Colon (tissue), 2 donors: ENCODE measurements at regions not wholly inside any gene's neighbourhood (a gene's known extent, or its start where the extent isn't known, plus 50 kb on each side); places are given as distances from the start of the nearest gene placed in this dataset.

Experiments used
- FAIRE-seq: peaks from 2 replicates; lab custom pipeline; 2012; peaks lifted over from hg19 to GRCh38; lab: Jason Lieb, UNC
- donor health status: control.
- donor health status: control.

- no peak for FAIRE-seq
Measured at GRCh38 chr1:30514137-30514654, 209.2 kb downstream of the MATN1 start.

GRCh38 chr1:30513396-30514136, 209.8 kb downstream of the MATN1 start:
- FAIRE-seq: no peak

- no peak for FAIRE-seq
Measured at GRCh38 chr1:30512914-30513265, 210.5 kb downstream of the MATN1 start.

DNA sequence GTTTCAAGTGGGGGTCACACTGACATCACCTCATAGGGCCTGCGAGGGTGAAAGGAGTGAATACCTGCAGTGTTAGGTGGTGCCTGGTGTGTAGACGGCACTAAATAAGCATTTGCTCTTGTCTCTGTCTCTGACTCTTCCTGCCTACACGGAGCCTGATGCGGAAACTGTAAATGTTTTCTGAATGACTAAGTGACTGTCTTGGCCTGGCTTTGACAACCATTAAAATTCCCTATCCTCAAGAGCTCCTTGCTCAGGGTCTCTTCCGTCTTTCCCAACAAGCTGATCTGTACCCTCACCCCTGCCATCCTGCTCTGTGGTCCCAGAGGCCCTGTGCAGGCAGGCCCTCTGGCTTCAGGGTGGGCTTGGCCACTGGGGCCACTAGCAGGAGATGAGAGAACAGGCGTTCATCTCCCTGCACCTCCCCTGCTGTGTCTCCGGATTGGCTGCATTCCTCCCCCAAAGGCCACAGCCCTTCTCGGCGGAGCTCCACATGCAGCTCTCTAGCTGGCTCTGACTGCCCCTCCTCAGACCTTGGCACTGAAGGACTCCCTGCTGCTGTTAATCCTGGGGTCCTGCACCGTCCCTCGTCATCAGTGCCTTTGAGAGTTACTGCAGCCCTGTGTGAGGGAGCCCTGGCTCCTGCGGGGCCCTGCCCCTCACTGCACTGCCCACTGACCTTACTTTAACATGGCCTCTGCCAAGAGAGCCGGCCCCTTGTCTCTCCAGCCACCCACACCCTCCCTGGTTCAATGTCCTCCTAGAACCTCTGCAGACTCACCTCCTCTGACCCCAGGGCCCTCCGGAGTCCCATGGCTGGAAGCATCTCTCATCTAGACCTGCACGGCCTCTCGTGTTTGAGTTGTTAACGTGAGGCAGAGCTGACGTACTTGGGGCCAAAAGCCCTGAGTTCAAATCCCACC, 211.1 kb downstream of the MATN1 start:
- no peak for FAIRE-seq

- FAIRE-seq: no peak
Measured at GRCh38 chr1:30511563-30511962, 211.8 kb downstream of the MATN1 start.

DNA sequence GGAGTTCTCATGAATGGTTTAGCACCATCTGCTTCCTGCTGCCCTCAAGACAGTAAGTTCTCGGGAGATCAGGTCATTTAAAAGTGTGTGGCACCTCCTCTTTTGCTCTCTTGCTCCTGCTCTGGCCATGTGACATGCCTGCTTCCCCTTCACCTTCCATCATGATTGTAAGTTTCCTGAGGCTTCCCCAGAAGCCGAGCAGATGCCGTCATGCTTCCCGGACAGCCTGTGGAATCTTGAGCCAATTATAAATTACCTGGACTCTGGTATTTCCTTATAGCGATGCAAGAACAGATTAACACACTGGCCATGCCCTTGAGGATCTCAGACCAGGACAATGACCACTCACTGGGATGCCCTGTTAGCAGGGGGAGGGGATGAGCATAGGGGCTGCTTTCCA, 212.3 kb downstream of the MATN1 start:
- FAIRE-seq: no peak

DNA sequence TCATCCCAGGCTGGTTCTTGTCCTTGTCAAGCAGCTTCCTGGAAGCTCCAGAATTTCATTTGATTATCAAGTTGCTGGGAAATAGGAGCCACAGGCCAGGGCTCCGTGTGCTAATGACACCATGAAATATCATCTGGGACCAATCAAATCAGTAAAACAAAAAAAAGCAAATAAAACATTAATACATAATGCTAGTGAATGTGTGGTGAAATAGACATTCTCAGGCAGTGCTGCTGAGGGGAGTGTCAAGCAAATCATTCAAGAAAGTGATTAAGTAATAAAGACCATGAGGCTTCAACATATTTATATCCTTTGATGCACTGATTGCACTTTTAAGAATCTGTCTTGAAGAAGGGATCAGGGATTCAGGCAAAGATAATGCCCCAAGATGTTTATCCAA, 213.7 kb downstream of the MATN1 start:
- no peak for FAIRE-seq

- FAIRE-seq: no peak
Measured at GRCh38 chr1:30508611-30509010, 214.8 kb downstream of the MATN1 start.

DNA sequence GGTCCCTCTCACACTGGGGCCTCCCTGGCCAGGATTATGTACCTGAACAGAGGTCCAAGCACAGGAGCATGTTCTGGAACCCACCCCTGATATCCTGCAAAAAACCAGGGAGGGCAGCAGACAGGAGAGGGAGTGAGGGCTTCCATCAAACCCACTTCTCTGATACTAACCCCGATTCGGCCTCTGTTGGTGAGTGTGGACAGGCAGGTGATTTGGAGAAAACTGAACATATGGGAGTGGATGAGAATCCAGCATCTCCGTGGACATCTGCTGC, 215.3 kb downstream of the MATN1 start:
- FAIRE-seq: no peak

- no peak for FAIRE-seq
Measured at GRCh38 chr1:30507401-30508174, 215.8 kb downstream of the MATN1 start.

GRCh38 chr1:30507016-30507312, 216.4 kb downstream of the MATN1 start:
- FAIRE-seq: no peak

GRCh38 chr1:30506291-30507015, 216.9 kb downstream of the MATN1 start:
- FAIRE-seq: no peak

DNA sequence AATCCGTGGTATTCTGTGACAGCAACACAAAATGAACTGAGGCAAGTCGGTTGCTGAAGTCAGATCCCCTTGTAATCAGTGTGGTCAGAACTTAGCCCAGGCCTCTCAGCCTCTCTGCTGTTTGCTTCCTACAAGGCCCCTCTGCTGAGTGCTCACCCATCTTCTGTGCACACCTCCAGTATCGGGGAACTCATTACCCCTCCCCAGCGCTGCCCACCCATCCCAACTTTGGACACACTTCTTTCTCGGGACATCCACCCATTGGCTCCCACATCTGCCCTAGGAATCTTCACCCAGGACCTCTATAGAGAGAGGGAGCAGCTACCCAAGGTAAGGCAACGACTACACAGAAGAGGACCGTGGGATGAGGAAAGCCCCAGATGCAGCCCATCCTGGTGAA, 217.5 kb downstream of the MATN1 start:
- FAIRE-seq: no peak

- no peak for FAIRE-seq
Measured at GRCh38 chr1:30492451-30492850, 230.9 kb downstream of the MATN1 start.

- no peak for FAIRE-seq
Measured at GRCh38 chr1:30491831-30492230, 231.6 kb downstream of the MATN1 start.

GRCh38 chr1:30490554-30491053, 232.8 kb downstream of the MATN1 start:
- FAIRE-seq: no peak

DNA sequence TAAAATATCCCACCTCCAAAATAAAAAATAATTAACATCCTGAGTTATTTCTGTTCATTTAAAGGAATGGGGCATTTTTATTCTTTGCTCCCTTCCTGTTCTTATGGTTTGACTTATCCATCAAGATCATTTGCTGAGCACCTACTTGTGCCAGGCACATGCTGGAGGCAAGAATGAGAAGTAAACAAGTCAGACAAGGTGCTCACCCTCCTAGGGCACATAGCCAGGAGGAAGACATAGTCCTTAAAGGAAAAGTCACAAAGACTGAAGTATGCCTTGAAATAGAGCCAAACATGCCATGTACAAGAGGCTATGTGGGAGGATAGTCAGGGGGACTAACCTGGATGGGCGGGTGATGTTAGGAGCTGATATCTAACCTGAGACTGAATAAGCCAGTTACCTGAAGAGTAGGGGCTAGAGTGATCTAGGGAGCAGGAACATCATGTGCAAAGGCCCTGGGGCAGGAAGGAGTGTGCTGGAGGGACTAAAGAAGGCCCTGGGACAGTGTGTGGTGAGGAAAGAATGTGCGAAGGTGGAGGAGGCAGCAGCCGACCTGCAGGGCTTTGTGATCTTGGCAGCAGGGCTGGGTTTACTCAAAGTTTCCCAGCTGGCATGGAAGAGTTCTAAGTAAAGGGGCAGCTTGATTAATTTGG, 233.5 kb downstream of the MATN1 start:
- FAIRE-seq: no peak

DNA sequence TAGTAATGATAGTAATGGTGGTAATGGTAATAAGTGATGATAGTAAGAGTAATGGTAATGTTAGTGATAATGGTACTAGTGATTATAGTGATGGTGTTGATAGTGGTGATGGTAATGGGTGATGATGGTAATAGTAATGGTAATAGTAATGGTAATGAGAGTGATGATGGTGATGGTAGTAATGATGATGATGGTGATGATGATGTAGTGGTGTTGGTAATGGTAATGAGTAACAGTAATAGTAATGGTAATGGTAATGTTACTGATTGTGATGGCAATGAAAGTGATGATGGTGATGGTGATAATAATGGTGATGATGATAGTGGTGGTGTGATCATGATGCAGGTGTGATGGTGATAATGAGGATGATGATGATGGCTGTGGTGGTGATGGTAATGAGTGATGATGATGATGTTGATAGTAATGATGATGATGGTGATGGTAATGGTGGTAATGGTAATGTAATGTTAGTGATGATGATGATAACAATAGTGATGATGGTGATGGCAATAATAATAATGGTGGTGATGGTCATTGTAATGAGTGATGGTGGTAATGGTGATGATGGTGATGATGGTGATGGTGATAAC, 235.0 kb downstream of the MATN1 start:
- FAIRE-seq: no peak

- no peak for FAIRE-seq
Measured at GRCh38 chr1:30487042-30487441, 236.3 kb downstream of the MATN1 start.

DNA sequence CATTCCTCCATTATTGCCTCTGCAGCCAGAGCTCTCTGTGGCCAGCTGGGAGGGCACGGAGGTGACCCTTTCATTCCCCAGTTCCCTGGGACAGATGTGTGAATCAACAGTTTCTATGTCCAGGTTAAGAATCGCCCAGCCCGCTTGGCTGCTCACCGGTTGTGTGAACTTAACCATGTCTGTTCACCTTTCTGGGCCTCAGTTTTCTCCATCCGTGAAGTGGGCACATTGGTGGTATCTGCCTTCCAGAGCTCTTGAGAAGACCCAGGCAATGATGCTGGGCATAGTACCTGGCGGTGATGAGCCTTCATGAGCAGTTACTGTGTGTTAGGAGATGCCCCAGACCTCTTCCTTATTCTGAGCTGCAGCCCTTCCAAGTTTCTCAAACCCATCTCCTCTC, 238.3 kb downstream of the MATN1 start:
- FAIRE-seq: no peak

- FAIRE-seq: no peak
Measured at GRCh38 chr1:30484668-30485067, 238.7 kb downstream of the MATN1 start.
